ENCODE measurements at regions not wholly inside any gene's neighbourhood (a gene's known extent, or its start where the extent isn't known, plus 50 kb on each side); places are given as distances from the start of the nearest gene placed in this dataset.

DNA sequence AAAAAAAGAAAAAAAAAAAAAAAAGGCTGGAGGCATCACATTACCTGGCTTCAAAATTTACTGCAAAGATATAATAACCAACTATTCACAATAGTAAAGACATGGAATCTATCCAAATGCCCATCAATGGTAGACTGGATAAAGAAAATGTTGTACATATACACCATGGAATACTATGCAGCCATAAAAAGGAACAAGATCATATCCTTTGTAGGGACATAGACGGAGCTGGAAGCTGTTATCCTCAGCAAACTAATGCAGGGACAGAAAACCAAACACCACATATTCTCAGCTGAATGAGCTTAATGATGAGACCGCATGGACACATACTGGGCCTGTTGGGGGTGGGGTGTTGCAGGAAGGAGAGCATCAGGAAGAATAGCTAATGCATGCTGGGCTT, 330.5 kb downstream of the SRGAP2C start:
- no peak for TF ChIP-seq YY1 (IDR thresholded peaks at IDR 0.05; ENCODE audit: insufficient read depth, insufficient read length)
- no peak for TF ChIP-seq ZNF274 (IDR thresholded peaks at IDR 0.05; ENCODE audit: low read depth, low read length)
- TF ChIP-seq SUZ12 (IDR thresholded peaks at IDR 0.05; ENCODE audit: extremely low read depth, insufficient read depth, insufficient read length) = no peak
